SK-N-SH treated with all-trans-retinoic acid at 6 μM for 48 hours (cell line): ENCODE measurements at regions not wholly inside any gene's neighbourhood (a gene's known extent, or its start where the extent isn't known, plus 50 kb on each side); places are given as distances from the start of the nearest gene placed in this dataset.

Experiments
- ATAC-seq: fragments of 200-7000 bp; cut with Tn5 transposase; 3 replicates; pipeline ENCODE4 v1.9.1; 2020; ENCODE audit warnings: mild to moderate bottlenecking, moderate library complexity
- ARNTL ChIP-seq: fragments of 450-650 bp; formaldehyde crosslinking; IDR thresholded peaks from 2 replicates; pipeline ENCODE4 v1.5.0; 2020; ENCODE audit warnings: low read depth, mild to moderate bottlenecking, moderate library complexity, borderline replicate concordance
- BACH2 ChIP-seq: fragments of 250-450 bp; sonication (Bioruptor Pico); IDR thresholded peaks from 2 replicates; pipeline ENCODE4 v1.9.0; 2021; ENCODE audit warnings: mild to moderate bottlenecking, borderline replicate concordance
- CSDC2 ChIP-seq: fragments of 250-450 bp; sonication (Bioruptor Pico); IDR thresholded peaks from 2 replicates; pipeline ENCODE4 v1.5.0; 2020; ENCODE audit warnings: mild to moderate bottlenecking, moderate library complexity
- CSRNP3 ChIP-seq: fragments of 250-450 bp; sonication (Bioruptor Pico); IDR thresholded peaks from 2 replicates; pipeline ENCODE4 v1.5.1; 2021; ENCODE audit warnings: mild to moderate bottlenecking, moderate library complexity
- ESRRG ChIP-seq: fragments of 250-450 bp; sonication (Bioruptor Pico); IDR thresholded peaks from 2 replicates; pipeline ENCODE4 v1.6.1; 2021; ENCODE audit warnings: mild to moderate bottlenecking
- GLIS3 ChIP-seq: fragments of 250-450 bp; sonication (Bioruptor Pico); IDR thresholded peaks from 2 replicates; pipeline ENCODE4 v1.5.0; 2020; ENCODE audit warnings: mild to moderate bottlenecking, moderate library complexity
- ISL1 ChIP-seq: fragments of 250-450 bp; sonication (Bioruptor Pico); IDR thresholded peaks from 2 replicates; pipeline ENCODE4 v2.1.2; 2022; ENCODE audit warnings: mild to moderate bottlenecking, moderate library complexity
- OSR1 ChIP-seq: fragments of 250-450 bp; sonication (Bioruptor Pico); IDR thresholded peaks from 2 replicates; pipeline ENCODE4 v1.8.0; 2022; ENCODE audit warnings: moderate library complexity, mild to moderate bottlenecking, inconsistent platforms
- PATZ1 ChIP-seq: fragments of 250-450 bp; sonication (Bioruptor Pico); IDR thresholded peaks from 2 replicates; pipeline ENCODE4 v1.8.0; 2020; ENCODE audit warnings: mild to moderate bottlenecking, moderate library complexity, borderline replicate concordance
- PPARA ChIP-seq: fragments of 250-450 bp; sonication (Bioruptor Pico); IDR thresholded peaks from 2 replicates; pipeline ENCODE4 v1.5.0; 2020; ENCODE audit warnings: mild to moderate bottlenecking, borderline replicate concordance
- RARB ChIP-seq: fragments of 250-450 bp; sonication (Bioruptor Pico); IDR thresholded peaks from 2 replicates; pipeline ENCODE4 v1.8.0; 2021; ENCODE audit warnings: mild to moderate bottlenecking, moderate library complexity
- SNAI2 ChIP-seq: fragments of 250-450 bp; sonication (Bioruptor Pico); IDR thresholded peaks from 2 replicates; pipeline ENCODE4 v1.5.0; 2020; ENCODE audit warnings: mild to moderate bottlenecking, moderate library complexity
- TCF4 ChIP-seq: fragments of 250-450 bp; sonication (Bioruptor Pico); IDR thresholded peaks from 2 replicates; pipeline ENCODE4 v1.8.0; 2021; ENCODE audit warnings: mild to moderate bottlenecking, moderate library complexity, borderline replicate concordance
- TOX ChIP-seq: fragments of 250-450 bp; sonication (Bioruptor Pico); IDR thresholded peaks from 2 replicates; pipeline ENCODE4 v1.8.0; 2021; ENCODE audit warnings: mild to moderate bottlenecking, moderate library complexity, borderline replicate concordance
- TSHZ2 ChIP-seq: fragments of 250-450 bp; sonication (Bioruptor Pico); IDR thresholded peaks from 2 replicates; pipeline ENCODE4 v1.5.0; 2020; ENCODE audit warnings: mild to moderate bottlenecking, moderate library complexity
- ZC3H10 ChIP-seq: fragments of 250-450 bp; sonication (Bioruptor Pico); IDR thresholded peaks from 2 replicates; pipeline ENCODE4 v1.5.1; 2021; ENCODE audit warnings: mild to moderate bottlenecking, moderate library complexity
- ZFP3 ChIP-seq: fragments of 250-450 bp; sonication (Bioruptor Pico); IDR thresholded peaks from 2 replicates; pipeline ENCODE4 v1.5.0; 2020; ENCODE audit warnings: mild to moderate bottlenecking, moderate library complexity
- ZFP30 ChIP-seq: fragments of 450-650 bp; formaldehyde crosslinking; IDR thresholded peaks from 2 replicates; pipeline ENCODE4 v1.5.0; 2022; ENCODE audit warnings: mild to moderate bottlenecking, moderate library complexity
- ZNF565 ChIP-seq: fragments of 450-650 bp; formaldehyde crosslinking; conservative IDR thresholded peaks from 2 replicates; pipeline ENCODE4 v1.5.0; 2020; ENCODE audit warnings: low read depth, mild to moderate bottlenecking, moderate library complexity
- ZNF8 ChIP-seq: fragments of 450-650 bp; formaldehyde crosslinking; IDR thresholded peaks from 2 replicates; pipeline ENCODE4 v1.5.0; 2020; ENCODE audit warnings: mild to moderate bottlenecking, moderate library complexity
- TF ChIP-seq, protein P1 (sequence below): fragments of 250-450 bp; sonication (Bioruptor Pico); IDR thresholded peaks from 2 replicates; pipeline ENCODE4 v1.8.0; 2021; ENCODE audit warnings: low read depth, mild to moderate bottlenecking, moderate library complexity, borderline replicate concordance
- TF ChIP-seq, protein P2 (sequence below): fragments of 250-450 bp; sonication (Bioruptor Pico); IDR thresholded peaks from 2 replicates; pipeline ENCODE4 v1.5.1; 2020; ENCODE audit warnings: low read depth, mild to moderate bottlenecking, moderate library complexity

DNA sequence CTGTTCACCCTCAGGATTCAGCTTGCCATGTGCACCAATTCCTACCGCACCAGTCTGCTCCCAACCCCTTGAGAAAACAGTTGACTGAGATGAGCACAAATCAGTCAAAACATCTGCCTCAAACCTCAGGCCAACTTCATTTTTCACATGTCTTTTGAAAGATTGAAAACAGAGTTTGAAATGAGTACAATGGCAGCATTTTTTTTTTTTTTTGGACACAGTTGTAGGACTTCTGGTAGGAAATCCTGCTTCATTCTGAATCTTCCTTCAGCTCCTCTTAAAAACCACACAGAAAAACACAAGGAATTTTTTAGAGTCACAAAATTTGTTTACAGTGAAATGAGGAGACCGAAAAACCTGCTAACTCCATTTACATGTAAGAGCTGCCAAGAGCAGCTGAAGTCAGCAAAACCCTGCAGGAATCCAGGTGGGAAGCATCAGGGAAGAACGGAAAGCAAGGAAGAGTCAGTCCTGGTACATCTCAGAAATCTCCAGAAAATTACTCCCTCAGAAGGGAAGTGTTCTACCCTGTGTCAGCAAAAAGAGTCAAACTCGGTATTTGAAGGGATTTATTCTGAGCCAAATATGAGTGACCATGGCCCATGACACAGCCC lies 100.3 kb upstream of the TMTC1 start:
- no peak for ATAC-seq
- no peak for TF ChIP-seq ZNF8 (CRISPR knock-in tag)
- TF ChIP-seq, protein P1, sequence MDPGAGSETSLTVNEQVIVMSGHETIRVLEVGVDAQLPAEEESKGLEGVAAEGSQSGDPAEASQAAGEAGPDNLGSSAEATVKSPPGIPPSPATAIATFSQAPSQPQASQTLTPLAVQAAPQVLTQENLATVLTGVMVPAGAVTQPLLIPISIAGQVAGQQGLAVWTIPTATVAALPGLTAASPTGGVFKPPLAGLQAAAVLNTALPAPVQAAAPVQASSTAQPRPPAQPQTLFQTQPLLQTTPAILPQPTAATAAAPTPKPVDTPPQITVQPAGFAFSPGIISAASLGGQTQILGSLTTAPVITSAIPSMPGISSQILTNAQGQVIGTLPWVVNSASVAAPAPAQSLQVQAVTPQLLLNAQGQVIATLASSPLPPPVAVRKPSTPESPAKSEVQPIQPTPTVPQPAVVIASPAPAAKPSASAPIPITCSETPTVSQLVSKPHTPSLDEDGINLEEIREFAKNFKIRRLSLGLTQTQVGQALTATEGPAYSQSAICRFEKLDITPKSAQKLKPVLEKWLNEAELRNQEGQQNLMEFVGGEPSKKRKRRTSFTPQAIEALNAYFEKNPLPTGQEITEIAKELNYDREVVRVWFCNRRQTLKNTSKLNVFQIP (CRISPR knock-in tag): no peak
- no peak for TF ChIP-seq GLIS3
- TF ChIP-seq TSHZ2 (CRISPR knock-in tag): no peak
- no peak for TF ChIP-seq ZFP30 (CRISPR knock-in tag)
- no peak for TF ChIP-seq CSRNP3 (CRISPR knock-in tag)
- no peak for TF ChIP-seq ZC3H10
- no peak for TF ChIP-seq CSDC2 (CRISPR knock-in tag)
- TF ChIP-seq PPARA (CRISPR knock-in tag): no peak
- TF ChIP-seq RARB (CRISPR knock-in tag): no peak
- TF ChIP-seq ZNF565: no peak
- TF ChIP-seq ESRRG (CRISPR knock-in tag): no peak
- TF ChIP-seq TOX: no peak
- TF ChIP-seq, protein P2, sequence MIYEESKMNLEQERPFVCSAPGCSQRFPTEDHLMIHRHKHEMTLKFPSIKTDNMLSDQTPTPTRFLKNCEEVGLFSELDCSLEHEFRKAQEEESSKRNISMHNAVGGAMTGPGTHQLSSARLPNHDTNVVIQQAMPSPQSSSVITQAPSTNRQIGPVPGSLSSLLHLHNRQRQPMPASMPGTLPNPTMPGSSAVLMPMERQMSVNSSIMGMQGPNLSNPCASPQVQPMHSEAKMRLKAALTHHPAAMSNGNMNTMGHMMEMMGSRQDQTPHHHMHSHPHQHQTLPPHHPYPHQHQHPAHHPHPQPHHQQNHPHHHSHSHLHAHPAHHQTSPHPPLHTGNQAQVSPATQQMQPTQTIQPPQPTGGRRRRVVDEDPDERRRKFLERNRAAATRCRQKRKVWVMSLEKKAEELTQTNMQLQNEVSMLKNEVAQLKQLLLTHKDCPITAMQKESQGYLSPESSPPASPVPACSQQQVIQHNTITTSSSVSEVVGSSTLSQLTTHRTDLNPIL (CRISPR knock-in tag): no peak
- TF ChIP-seq BACH2 (CRISPR knock-in tag): no peak
- no peak for TF ChIP-seq TCF4 (CRISPR knock-in tag)
- no peak for TF ChIP-seq PATZ1
- TF ChIP-seq ISL1 (CRISPR knock-in tag): no peak

- no peak for ATAC-seq
- TF ChIP-seq TSHZ2 (CRISPR knock-in tag): no peak
- no peak for TF ChIP-seq ARNTL (CRISPR knock-in tag)
- TF ChIP-seq, protein P1 (CRISPR knock-in tag): no peak
- TF ChIP-seq ZFP3 (CRISPR knock-in tag): no peak
- TF ChIP-seq OSR1 (CRISPR knock-in tag): no peak
- no peak for TF ChIP-seq ZFP30 (CRISPR knock-in tag)
- no peak for TF ChIP-seq TCF4 (CRISPR knock-in tag)
- TF ChIP-seq PATZ1: no peak
- no peak for TF ChIP-seq SNAI2 (CRISPR knock-in tag)
- TF ChIP-seq ESRRG (CRISPR knock-in tag): no peak
- TF ChIP-seq ZC3H10: no peak
- TF ChIP-seq CSRNP3 (CRISPR knock-in tag): no peak
- no peak for TF ChIP-seq GLIS3
- no peak for TF ChIP-seq CSDC2 (CRISPR knock-in tag)
These were observed 99.8 kb upstream of the TMTC1 start for GRCh38 chr12:29883525-29883924.
